WI38 (cell line): ENCODE measurements at regions not wholly inside any gene's neighbourhood (a gene's known extent, or its start where the extent isn't known, plus 50 kb on each side); places are given as distances from the start of the nearest gene placed in this dataset.
A peak's percentile ranks its signal among the peaks of the same experiment; 100 is the strongest.

Source experiments
- H3K4me3 ChIP-seq: 2 replicates; pipeline ENCODE4 v1.5.1; 2011; ENCODE audit warnings: low read depth, mild to moderate bottlenecking, control low read depth, low read length
- TF ChIP-seq, protein P1 (sequence below): IDR thresholded peaks from 2 replicates; pipeline ENCODE4 v1.5.1; 2012; ENCODE audit warnings: low read depth, mild to moderate bottlenecking, control low read depth, low read length

DNA sequence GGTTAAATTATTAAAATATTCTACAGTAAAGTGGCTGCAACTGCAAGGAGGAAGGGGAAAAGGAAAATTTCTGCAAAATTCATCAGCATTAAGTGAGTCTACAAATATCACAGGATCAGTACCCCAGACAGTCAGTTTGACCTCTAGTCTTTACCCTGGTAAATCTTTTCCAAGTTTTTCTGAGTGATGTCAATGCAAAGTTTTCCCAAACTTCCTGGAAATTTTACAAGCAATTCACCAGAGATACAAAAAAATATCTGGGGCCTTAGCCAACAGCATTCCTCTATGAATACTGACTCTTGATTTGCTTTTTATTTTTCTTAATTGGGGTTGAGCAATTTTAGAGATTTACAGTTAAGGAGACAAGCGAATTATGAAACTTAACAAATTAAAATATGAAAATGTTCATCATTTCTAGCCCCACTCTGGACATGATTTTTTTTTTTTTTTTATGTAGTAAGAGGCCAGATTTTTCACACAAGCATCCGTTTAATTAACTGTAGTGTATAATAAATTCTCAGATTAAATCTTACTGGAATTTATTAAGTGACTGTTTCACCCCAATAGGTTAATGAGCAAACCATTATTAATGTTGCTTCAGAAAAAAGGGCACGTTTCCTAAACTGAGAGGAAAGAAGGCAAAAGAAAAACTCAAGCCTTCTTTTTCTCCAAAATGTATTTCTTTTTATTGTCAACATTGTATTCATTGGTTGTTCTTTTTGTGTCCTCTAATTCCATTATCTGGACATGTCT, 539.5 kb upstream of the FZD8 start:
- TF ChIP-seq, protein P1, sequence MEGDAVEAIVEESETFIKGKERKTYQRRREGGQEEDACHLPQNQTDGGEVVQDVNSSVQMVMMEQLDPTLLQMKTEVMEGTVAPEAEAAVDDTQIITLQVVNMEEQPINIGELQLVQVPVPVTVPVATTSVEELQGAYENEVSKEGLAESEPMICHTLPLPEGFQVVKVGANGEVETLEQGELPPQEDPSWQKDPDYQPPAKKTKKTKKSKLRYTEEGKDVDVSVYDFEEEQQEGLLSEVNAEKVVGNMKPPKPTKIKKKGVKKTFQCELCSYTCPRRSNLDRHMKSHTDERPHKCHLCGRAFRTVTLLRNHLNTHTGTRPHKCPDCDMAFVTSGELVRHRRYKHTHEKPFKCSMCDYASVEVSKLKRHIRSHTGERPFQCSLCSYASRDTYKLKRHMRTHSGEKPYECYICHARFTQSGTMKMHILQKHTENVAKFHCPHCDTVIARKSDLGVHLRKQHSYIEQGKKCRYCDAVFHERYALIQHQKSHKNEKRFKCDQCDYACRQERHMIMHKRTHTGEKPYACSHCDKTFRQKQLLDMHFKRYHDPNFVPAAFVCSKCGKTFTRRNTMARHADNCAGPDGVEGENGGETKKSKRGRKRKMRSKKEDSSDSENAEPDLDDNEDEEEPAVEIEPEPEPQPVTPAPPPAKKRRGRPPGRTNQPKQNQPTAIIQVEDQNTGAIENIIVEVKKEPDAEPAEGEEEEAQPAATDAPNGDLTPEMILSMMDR, result no peak

DNA sequence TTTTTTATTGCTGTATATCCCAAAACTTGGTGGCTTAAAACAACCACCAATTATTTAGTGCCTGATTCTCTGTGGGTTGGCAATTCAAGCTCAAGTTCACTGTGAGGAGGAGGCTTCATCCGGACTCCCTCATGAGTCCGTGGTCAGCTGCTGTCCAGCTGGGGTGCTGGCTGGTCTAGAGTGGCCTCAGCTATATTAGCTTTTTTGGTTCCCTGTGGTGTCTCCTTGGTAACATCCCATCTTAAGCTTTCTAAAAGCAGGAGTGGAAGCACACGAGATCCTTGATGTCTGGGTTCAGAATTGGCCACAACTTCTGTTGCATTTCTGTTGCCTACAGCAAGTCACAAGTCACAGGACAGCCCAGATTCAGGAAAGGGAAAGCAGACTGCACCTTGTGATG, 536.5 kb upstream of the FZD8 start:
- TF ChIP-seq, protein P1, result no peak
- no peak overlapping the region for H3K4me3 ChIP-seq

More for the DNA sequence above, 539.5 kb upstream of the FZD8 start:
- no peak overlapping the region for H3K4me3 ChIP-seq

DNA sequence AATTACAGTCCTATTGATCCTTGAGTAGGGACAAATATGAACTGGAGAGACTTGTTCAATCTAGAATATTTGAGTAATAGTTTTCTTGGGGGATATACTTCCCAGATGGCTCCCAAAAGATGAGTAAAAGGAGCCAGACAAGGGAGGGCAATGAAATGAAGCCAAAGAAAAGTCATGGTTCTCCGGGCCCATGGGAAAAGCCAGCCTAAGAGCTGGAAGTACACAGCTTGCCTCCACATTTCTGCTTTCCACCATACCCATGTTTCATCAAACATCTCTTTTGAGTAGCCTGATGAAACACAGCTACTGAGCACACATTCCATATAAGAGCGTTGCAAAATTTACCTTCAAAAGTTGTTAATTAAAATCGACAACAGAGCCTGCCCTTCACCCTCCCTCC, 535.0 kb upstream of the FZD8 start:
- TF ChIP-seq, protein P1, result no peak
- no peak overlapping the region for H3K4me3 ChIP-seq

DNA sequence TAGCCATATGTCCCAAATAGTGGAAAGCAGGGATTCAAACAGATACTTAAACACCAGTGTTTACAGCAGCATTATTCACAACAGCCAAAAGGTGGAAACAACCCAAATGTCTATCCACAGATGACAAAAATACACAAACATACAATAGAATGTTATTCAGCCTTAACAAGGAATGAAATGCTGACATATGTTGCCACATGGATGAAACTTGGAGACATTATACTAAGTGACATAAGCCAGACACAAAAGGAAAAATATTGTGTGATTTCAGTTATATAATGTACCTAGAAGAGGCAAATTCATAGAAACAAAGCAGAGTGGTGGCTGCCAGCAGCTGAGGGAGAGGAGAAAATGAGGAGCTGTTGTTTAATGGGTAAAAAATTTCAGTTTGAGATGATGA, 533.9 kb upstream of the FZD8 start:
- TF ChIP-seq, protein P1, result no peak
- no peak overlapping the region for H3K4me3 ChIP-seq

DNA sequence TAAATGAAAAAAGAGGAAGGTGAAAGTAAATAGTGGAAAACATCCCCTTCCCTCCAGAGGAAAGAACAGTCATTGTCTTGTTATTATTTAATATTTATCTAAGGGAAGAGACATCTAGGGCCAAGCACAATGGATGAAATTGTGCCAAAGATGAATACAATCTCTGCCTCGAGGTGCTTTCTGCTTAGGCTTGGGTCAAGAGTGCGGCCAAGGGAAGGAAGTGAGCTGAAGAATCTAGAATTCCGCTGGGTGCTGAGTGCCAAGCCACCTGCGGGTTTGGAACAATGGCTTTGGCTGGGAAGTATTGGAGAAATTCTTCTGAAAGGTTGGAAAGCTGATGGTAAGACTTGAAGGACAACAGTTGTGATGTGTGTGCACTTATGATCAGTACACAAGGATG, 531.3 kb upstream of the FZD8 start:
- no peak overlapping the region for H3K4me3 ChIP-seq
- TF ChIP-seq, protein P1, result no peak

DNA sequence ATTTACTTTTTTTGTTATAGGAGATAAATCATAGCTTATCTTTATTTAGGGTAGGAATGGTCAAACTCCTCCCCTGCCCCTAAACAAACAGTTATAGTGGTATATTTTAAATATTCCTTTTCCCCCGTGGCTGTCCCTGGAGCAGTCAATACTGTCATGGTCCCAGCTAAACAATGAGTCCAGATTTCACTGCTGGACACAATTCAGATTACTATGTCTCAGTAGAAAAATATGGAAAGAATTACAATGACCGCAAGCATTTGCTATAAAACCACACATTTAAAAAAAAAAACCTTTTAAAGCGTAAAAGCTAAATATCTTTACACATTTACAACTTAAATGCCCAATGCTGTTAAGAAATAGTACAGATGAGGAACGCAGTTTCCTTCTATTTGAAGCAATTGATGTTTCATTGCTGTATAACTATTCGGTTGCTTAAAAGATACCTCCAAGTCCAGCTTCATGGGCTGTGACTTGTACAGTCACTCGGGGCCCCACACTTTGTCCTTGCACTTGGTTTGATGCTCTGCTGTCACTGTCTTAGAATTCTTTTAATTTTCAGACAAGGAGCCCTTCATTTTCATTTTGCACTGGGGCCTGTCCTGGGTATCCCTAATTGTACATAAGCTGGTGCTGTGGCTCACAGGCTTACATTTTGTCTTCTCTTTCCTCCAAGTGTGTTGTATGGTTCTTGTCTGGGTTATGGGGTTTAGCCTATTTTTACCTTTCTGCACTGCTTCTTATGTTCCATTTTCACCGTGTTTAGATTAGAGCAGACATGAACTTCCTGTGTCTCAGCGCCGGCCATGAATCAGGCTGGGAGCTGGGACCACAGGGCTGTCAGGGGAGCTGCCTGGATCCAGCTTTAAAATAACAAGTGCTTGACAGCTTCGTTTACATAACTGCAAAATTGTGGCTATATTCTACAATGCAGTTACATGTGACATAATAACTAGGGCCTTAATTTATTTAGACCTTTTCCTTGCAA, 530.2 kb upstream of the FZD8 start:
- H3K4me3 ChIP-seq, result peak overlapping the region; percentile 32
- TF ChIP-seq, protein P1, result no peak

DNA sequence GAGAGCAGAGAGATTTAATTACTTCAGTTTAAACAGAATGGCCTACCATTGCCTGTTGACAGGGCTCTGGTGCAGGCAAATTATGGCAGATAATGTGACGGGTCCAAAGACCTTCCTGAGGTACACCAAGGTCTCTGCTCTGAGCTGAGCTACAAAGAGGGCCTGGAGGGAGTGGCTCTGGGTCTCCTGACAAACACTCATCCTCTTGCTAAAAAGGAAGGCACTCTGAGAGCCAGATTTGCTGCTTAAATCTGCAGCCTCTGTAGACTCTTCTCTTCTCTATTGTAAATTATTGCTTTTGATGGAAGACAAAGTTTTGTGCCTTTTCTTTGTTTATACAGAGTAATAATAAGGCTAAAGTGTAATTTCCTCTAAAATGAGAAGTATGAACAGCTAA, 529.5 kb upstream of the FZD8 start:
- TF ChIP-seq, protein P1, result no peak
- H3K4me3 ChIP-seq, result no peak overlapping the region
